ENCODE measurements at regions not wholly inside any gene's neighbourhood (a gene's known extent, or its start where the extent isn't known, plus 50 kb on each side); places are given as distances from the start of the nearest gene placed in this dataset.

DNA sequence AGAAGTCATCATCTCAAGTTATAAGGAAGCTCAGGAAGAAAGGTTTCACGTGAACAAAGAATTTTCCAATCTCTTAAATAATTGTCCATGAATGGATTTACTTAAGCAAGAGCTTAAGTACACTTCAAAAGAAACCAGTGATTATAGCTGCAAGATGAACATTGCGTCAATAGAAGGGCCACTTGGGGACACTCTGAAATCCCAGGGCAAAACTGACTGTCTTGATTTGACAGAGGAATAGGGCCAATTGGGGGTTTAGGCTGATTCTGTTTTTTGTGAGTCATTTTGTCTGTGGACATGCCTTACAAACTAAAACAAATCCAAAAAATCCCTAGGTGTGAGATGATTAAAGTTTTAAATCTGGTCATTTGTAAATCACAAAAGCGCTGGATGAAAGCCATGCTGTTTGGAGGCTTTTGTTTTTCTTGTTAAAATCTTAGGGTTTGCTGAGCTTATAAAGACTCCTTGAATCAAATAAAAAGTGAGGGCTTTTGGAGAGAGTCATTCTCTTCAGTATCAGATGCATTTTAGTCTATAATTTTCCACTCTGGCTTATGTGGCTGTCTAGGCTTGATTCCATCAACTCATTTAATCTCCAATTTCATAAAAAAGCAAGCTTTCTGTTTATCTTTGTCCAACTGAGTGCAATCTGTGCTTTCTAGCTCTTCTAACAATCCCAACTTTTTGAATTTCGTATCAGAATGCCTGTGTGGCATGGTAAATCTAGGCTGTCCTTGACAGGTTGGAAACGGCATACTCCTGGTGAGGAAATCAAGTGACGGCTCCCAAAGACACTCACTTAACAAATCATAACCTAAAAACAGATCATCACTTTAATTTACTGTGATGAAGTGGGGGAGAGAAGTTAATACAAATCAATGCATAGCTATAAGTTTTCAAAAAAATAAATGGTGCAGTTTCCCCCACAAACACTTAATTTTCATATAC, 98.2 kb upstream of the SOX9 start:
- peak; percentile 67 for DNase-seq

GRCh38 chr17:72024457-72024856, 96.4 kb upstream of the SOX9 start:
- no peak for DNase-seq

DNA sequence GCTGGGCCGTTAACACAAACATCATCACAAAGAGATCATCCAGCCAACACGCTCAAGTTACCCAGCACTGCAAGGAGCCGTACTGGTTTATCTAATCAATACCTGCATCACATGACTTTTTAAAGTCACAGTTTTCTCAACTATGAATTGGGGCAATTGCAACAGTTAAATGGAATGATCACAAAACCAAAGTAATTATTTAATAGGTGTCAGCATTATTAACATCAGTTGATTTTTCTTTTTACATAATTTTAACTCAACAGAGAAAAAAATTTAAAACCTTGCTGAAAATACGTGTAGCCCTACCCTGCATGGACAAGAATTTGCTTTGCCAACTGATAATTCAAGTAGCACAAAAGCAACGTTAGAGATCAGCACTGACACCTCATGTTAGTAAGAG, 95.7 kb upstream of the SOX9 start:
- no peak for DNase-seq

- peak; percentile 73 for DNase-seq
Measured at GRCh38 chr17:72030067-72030899, 90.5 kb upstream of the SOX9 start.

GRCh38 chr17:72031219-72031884, 89.5 kb upstream of the SOX9 start:
- no peak for DNase-seq

DNA sequence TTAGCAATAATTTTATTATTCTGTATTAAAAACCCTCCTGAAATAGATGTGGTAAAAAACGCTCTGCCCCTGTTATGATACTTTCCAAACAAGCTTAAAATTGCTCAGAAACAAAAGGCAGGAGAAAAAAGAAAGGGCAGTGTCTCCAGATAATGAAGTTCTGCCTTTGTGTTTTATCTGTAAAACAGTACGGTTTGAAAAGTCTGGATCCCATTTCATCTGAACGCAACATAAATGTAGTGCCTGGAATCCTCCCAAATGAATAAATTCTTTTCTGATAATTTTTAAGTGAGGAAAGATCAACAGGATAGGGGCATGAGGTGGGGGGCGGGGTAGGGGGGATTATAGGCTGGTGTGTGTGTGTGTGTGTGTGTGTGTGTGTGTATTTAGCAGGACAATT, 87.5 kb upstream of the SOX9 start:
- no peak for DNase-seq

DNA sequence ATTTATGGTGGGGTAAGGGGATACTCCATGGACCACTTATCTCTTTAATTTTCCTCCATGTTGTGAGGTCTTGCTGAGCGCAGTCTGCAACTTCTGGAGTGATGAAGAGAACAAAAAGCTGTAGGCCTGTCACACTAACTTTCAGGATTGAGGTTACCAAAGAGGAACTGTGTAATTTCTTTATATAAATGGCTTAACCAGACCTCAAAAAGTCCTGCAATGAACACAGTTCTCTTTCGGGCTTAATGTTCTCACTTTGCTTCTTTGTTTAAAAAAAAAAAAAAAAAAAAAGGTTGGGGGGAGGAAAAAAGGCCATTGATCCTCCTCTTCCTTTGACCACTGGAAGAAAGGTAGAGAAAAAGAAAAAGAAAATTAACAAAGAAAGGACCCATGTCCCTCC, 86.8 kb upstream of the SOX9 start:
- DNase-seq: no peak

DNA sequence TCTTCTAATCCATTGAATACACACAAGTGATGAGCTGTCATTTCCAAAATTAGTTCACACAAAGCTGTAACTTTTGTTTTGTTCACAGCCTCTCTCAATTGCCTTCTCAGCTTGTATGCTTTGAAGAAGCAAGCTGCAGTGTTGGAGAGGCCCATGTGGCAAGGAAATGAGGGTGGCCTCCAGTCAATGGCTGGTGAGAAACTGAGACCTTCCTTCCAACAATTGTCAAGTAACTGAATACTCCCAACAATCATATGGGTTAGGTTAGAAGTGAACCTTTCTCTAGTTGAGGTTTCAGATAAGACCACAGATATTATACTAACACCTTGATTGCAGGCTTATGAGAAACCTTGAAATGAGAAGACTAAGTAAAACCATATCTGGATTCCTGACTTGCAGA, 82.4 kb upstream of the SOX9 start:
- DNase-seq: no peak

DNA sequence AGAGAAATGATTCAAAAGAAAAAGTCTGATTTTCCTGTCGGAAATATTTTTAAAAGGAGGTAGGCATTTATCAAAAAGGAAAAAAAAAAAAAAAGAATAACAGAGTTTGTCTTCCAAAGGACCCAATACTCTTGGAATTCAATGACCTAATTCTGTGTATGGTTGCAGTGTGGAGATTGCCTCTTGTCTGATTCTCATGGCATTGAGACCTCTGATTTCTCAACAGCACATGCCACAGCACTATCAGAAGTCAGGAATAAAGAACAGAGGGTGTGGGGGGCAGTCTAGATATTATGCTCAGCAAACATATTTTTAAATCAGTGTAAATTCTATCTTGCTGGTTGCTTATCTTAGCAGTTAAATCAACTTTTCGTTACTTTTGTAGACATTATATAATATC, 81.3 kb upstream of the SOX9 start:
- no peak for DNase-seq

DNA sequence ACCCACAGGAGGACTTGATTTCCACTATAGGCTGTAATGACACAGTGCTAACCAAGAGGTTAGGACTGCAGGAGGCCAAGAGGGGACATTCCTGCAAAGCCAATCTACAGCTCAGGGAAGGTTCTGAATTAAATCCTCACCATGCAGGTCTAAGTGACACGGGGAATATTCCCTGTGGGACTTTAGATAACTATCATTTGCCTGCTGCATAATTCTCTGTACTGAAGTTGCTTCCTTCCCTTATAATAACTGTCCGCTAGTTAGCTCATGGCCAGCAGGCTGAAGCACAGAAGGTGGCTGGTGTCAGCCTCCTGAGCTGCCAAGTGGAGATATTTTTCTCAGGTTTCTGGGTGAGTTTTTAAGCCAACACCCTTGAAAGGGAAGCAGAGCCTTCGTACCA, 74.6 kb upstream of the SOX9 start:
- DNase-seq: no peak

DNA sequence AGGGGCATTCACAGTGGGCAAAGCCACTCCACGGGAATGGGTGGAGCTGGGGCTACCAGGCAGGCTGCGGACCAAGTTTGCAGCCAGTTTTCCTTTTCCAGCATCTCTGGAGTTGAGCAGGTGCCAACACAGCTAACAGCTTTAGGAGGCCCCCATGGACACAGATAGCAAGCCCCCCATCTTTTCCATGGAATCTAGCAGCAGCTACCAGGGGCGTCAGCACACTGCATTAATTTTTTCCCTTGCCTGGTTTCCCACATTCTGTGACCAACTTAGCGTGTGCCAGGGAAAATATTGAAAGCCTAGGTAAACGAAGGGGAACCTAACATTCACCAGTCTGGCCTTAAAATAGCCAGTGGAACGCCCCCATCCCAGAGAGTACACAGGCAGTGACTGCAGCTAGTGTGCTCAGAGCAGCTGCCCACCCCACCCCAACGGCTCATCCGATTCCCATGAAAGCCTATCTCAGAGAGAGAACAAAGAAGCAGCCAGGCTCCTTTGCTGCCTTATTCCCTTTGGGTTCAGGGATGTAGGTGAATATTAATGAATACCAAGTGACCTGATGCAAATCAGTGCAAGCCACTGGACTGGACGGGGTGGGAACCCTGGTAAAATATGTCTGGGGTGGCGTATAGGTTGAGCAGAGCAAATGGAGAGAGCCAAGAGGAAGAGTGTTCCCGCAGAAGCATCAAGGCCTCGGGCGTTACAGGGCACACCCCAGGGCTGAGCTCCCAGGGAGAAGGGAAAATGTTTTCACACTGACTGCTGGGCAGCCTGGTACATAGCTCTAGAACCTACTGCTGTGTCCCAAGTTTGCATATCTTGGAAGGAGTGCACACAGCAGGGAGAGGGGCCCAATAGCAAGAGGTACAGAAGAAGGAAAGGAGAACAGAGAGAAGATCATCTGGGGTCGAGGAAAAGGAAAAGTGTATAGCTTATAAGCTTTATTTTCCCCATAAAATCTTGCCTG, 73.9 kb upstream of the SOX9 start:
- DNase-seq: no peak

DNA sequence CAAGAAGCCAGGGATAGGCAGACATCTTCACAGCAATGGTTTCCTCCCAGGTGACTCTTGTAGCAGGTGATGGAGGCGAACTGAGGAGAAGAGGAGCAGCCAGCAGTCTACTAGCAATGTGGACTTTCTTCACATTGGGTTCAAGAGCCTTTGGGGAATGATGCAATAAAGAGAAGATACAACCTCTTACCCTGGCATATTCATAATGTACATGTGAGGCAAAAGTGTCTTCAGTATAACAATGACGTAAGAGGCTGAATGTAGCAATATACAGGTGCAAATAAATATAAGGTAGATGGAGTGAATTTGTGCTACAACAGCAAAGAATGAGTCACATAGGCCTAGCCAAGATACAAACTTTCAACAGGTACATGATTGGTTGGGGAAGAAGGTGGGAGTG, 70.9 kb upstream of the SOX9 start:
- no peak for DNase-seq

GRCh38 chr17:72053036-72053435, 67.8 kb upstream of the SOX9 start:
- DNase-seq: no peak

DNA sequence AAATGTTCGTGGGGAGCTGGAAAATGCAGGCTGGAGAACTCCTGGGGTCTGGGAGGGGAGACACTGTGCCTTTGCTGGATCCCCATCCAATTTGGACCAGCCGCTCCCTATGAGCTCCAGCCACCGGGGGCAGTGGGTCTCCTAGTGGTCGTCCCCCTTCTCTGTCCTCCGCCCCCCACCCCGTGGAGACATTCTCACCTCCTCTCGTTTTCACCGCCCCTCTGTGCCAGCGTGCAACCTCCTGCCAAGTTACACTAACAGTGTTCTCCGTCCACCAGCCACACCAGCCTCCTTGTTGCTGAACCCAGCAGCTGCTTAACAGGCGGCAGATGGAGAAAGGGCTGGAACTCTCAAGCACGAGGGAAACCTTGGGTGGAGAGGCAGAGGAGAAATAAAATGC, 67.4 kb upstream of the SOX9 start:
- no peak for DNase-seq

DNA sequence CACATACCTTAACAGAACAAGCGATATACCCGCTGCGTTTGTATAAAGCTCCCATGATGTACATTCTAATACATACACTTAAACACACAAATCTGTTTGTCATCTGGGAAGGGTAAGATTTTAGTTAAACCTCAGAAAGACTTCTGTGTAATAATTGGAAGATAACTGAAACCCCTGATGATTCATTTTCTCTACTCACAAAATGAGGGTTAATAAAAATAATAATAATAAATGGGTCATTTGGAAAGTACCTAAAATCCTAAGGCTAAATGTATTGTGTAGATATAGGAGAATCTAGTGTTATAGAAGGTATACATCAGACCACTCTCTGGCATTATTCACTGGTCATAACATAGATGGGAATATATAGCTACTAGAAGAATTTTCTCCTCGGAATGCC, 64.7 kb upstream of the SOX9 start:
- no peak for DNase-seq

DNA sequence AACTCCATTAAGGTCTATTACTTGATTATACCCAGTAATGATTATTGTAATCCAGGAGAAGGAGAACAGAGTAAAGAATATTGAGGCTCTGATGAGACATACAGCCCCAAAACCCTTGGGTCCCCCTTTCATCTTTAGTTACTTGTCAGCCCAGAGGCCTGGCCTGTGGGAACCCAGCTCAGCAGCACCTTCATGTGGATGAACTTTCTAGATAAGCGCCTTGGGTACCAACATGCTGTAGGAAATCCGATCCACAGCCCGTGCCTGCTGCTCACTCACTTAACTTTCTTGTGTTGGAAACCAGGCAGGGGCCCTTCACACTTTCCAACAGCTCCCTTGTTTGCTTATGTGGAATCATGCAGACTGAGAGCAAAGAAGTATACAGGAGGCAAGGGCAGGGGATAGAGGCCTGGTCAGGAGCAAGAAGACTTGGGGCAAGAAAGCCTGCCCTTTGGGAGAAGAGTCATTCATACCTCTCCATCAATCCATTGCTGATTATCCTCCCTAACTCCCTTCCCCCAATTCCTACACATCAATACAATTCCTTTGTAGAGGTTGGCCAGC, 64.0 kb upstream of the SOX9 start:
- DNase-seq: no peak

- no peak for DNase-seq
Measured at GRCh38 chr17:72060084-72060483, 60.7 kb upstream of the SOX9 start.

DNA sequence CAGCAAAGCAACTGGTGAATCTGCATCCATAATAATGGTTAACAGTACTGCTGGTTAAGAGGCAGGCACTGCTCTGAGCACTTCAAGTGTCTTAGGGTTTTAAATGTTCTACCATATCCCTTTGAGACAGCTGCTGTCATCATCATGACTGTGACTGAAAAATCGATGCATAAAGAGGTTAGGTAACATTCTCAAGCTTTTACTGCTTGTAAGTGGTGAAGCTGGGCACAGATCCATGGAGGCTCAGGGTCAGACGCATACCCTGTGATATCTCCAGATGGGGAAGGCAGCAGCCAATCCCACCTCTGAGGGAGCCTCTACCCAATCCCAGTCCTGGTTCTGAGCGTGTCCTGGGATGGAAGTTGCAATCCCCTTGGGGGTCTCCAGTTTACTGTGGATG, 57.6 kb upstream of the SOX9 start:
- no peak for DNase-seq

DNA sequence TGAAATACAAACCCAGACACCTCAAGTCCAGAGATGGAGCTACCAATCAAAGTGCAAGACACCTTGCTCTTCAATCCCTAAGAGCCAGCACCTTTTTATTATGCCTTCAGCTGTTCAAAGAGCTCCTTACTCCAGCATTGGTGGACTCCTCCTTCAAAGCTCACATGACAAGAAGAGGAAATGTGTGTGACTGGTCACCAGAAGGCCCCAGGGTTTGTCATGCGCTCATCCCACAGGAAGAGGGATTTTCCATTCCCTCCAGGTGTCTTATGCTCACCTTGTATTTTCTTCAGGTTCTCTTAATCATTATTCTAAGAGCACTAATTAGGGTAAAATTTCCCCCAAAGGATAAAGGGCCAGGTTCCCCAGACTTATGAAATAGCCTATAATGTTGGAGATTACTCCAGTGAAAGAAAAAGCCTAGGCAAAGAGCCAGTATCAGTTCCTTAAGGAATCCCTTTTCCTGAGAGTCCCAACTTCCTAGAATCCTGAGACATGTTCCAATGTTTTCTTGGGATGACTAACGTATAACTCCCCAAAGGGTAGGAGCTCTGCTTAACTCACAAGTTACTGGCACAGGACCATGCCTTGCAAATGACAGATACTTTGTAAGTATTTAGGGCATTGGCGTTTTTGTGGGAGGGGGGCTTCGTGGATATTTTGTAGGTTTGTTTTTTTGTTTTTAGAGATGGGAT, 56.9 kb upstream of the SOX9 start:
- DNase-seq: no peak

GRCh38 chr17:72064606-72065193, 56.1 kb upstream of the SOX9 start:
- no peak for DNase-seq

GRCh38 chr17:72065556-72065955, 55.3 kb upstream of the SOX9 start:
- DNase-seq: no peak

Measured in NCI-H2227 treated with DMSO at 0.1 percent for 48 hours (cell line).